ENCODE measurements at regions not wholly inside any gene's neighbourhood (a gene's known extent, or its start where the extent isn't known, plus 50 kb on each side); places are given as distances from the start of the nearest gene placed in this dataset.

GRCh38 chr5:165573445-165573844 lies 2068.0 kb downstream of the MAT2B start:
- H3K4me3 Mint-ChIP-seq, result no peak overlapping the region
- H3K9me3 Mint-ChIP-seq, result peaks cover 11% of the 10 kb centered on the region
- no peak overlapping the region for H3K27ac Mint-ChIP-seq
- no peak overlapping the region for H3K9ac ChIP-seq (ENCODE audit: extremely low read depth, low read length, poor library complexity, severe bottlenecking)
- H3K9me3 ChIP-seq (ENCODE audit: control insufficient read depth, low read length), result no peaks in the 10 kb centered on the region
- H3K27me3 ChIP-seq (ENCODE audit: control insufficient read depth, insufficient read depth, low read length, poor library complexity, severe bottlenecking), result no peaks in the 10 kb centered on the region
- DNase-seq, result no peak
- TF ChIP-seq, protein P1, sequence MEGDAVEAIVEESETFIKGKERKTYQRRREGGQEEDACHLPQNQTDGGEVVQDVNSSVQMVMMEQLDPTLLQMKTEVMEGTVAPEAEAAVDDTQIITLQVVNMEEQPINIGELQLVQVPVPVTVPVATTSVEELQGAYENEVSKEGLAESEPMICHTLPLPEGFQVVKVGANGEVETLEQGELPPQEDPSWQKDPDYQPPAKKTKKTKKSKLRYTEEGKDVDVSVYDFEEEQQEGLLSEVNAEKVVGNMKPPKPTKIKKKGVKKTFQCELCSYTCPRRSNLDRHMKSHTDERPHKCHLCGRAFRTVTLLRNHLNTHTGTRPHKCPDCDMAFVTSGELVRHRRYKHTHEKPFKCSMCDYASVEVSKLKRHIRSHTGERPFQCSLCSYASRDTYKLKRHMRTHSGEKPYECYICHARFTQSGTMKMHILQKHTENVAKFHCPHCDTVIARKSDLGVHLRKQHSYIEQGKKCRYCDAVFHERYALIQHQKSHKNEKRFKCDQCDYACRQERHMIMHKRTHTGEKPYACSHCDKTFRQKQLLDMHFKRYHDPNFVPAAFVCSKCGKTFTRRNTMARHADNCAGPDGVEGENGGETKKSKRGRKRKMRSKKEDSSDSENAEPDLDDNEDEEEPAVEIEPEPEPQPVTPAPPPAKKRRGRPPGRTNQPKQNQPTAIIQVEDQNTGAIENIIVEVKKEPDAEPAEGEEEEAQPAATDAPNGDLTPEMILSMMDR (conservative IDR thresholded peaks at IDR 0.05), result no peak
- H3K36me3 ChIP-seq (ENCODE audit: control insufficient read depth, insufficient read depth, low read length), result no peaks in the 10 kb centered on the region
- H3K27ac ChIP-seq (ENCODE audit: low read depth, low read length), result no peak overlapping the region
- no peaks in the 10 kb centered on the region for H3K36me3 Mint-ChIP-seq (ENCODE audit: low read depth)
- H3K4me3 ChIP-seq (ENCODE audit: low read length), result no peak overlapping the region
- H3K4me1 Mint-ChIP-seq, result no peaks in the 10 kb centered on the region
- WGBS, 2 experiments (ENCODE audit: insufficient coverage in 1 of 2, insufficient read length in 1 of 2), result 92 to 94% methylated on average over 3 to 4 of the region's 4 CpGs
- no peaks in the 10 kb centered on the region for H3K4me1 ChIP-seq (ENCODE audit: control insufficient read depth, insufficient read depth, low read length)
- no peaks in the 10 kb centered on the region for H3K27me3 Mint-ChIP-seq (ENCODE audit: insufficient read depth)

DNA sequence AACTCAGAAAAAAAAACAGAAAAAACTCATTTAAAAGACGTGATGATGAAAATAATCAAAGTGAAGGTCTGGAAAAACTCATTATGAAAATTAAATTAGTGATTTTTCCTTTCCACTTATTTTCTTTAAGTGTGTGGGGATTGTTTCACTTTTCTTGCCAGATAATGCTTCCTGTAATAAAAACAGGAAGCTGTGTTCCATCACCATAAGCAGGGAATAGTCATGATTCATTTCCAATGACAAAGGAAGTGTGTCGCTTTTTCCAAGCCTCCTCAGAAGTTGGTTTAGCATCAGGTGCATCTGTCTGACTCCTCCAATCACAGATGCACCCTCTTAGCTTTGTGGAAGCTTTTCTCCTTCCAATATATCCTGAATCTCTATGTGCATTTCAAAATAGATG lies 2068.7 kb downstream of the MAT2B start:
- H3K27ac Mint-ChIP-seq, result no peak overlapping the region

DNA sequence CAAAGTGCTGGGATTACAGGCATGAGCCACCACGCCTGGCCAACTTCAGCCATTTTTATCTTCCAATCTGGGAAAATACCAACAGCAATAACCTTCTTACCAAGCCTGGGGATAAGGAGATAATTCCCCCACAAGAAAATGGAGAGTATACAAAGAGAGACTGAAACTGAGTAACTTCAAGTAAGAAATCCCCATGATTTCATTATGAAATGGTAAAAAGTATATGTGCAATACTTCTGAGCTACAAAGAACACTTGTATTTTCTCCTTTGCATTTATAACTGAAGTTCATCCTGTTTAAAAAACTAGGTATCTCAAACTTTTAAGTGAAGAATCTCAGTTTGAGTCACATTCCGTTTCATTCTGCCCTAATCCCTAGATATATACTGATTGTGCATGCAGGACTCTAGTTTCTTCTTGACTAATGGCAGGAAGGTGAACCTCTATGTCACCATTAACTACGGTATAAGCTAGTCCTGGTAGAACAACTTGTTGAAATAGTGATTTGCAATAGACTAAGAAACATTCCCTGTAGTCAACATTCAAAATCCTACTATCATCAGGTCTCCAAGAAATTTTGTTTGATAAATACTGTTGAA lies 2071.4 kb downstream of the MAT2B start:
- Histone ChIP-seq H3K9ac (ENCODE audit: extremely low read depth, low read length, poor library complexity, severe bottlenecking) (no peak overlapping the region), H3K36me3 (ENCODE audit: control insufficient read depth, insufficient read depth, low read length) (no peaks in the 10 kb centered on the region), H3K27me3 (ENCODE audit: control insufficient read depth, insufficient read depth, low read length, poor library complexity, severe bottlenecking) (no peaks in the 10 kb centered on the region), H3K4me3 (ENCODE audit: low read length) (no peak overlapping the region), H3K27ac (ENCODE audit: low read depth, low read length) (no peak overlapping the region), H3K9me3 (ENCODE audit: control insufficient read depth, low read length) (no peaks in the 10 kb centered on the region), H3K4me1 (ENCODE audit: control insufficient read depth, insufficient read depth, low read length) (no peaks in the 10 kb centered on the region)
- no peaks in the 10 kb centered on the region for H3K36me3 Mint-ChIP-seq (ENCODE audit: low read depth)
- H3K27me3 Mint-ChIP-seq (ENCODE audit: insufficient read depth), result no peaks in the 10 kb centered on the region
- TF ChIP-seq, protein P1 (conservative IDR thresholded peaks at IDR 0.05), result no peak
- no peaks in the 10 kb centered on the region for H3K4me1 Mint-ChIP-seq
- WGBS, 2 experiments (ENCODE audit: insufficient coverage in 1 of 2, insufficient read length in 1 of 2), result 93 to 100% methylated on average over 1 to 3 of the region's 3 CpGs
- no peaks in the 10 kb centered on the region for H3K9me3 Mint-ChIP-seq
- no peak overlapping the region for H3K4me3 Mint-ChIP-seq
- no peak overlapping the region for H3K27ac Mint-ChIP-seq
- no peak for DNase-seq

More for the DNA sequence above, 2068.7 kb downstream of the MAT2B start:
- Histone ChIP-seq H3K4me1 (ENCODE audit: control insufficient read depth, insufficient read depth, low read length) (no peaks in the 10 kb centered on the region), H3K36me3 (ENCODE audit: control insufficient read depth, insufficient read depth, low read length) (no peaks in the 10 kb centered on the region), H3K4me3 (ENCODE audit: low read length) (no peak overlapping the region), H3K27me3 (ENCODE audit: control insufficient read depth, insufficient read depth, low read length, poor library complexity, severe bottlenecking) (no peaks in the 10 kb centered on the region), H3K9ac (ENCODE audit: extremely low read depth, low read length, poor library complexity, severe bottlenecking) (no peak overlapping the region), H3K9me3 (ENCODE audit: control insufficient read depth, low read length) (no peaks in the 10 kb centered on the region), H3K27ac (ENCODE audit: low read depth, low read length) (no peak overlapping the region)
- WGBS, 2 experiments (ENCODE audit: insufficient coverage in 1 of 2, insufficient read length in 1 of 2), result 60 to 88% methylated on average over 1 of the region's 2 CpGs
- Mint-ChIP-seq H3K36me3 (ENCODE audit: low read depth) (no peaks in the 10 kb centered on the region), H3K9me3 (peaks cover 11% of the 10 kb centered on the region), H3K27me3 (ENCODE audit: insufficient read depth) (no peaks in the 10 kb centered on the region), H3K4me3 (no peak overlapping the region), H3K4me1 (no peaks in the 10 kb centered on the region)
- DNase-seq, result no peak
- TF ChIP-seq, protein P1 (conservative IDR thresholded peaks at IDR 0.05), result no peak

Measured in endodermal cell (in vitro differentiated cells).